Central memory CD8-positive, alpha-beta T cell (primary cell): ENCODE measurements at regions not wholly inside any gene's neighbourhood (a gene's known extent, or its start where the extent isn't known, plus 50 kb on each side); places are given as distances from the start of the nearest gene placed in this dataset.
"Not testable (repeated sequence)": the region's sequence is repeated elsewhere in the genome, so short reads cannot be mapped to it uniquely, and the experiment has no call there.

Experiments
- ATAC-seq: fragments of 150-1000 bp; cut with Tn5 transposase; replicated peaks from 2 replicates; pipeline ENCODE4 v1.10.0; 2022; ENCODE audit warnings: mild to moderate bottlenecking, moderate FRiP score, moderate number of reproducible peaks; ENCODE audit not compliant: poor library complexity, severe bottlenecking; ENCODE audit errors: extremely low read depth
- DNase-seq, 2 donors: peaks; one replicate each; pipeline ENCODE4 v3.0.0; 2021; ENCODE audit warnings: low spot score in 2 of 2
- H3K27ac Mint-ChIP-seq: one replicate; pipeline ENCODE4 v1.8.0; 2022; ENCODE audit warnings: low read depth, mild to moderate bottlenecking, moderate library complexity, mixed read lengths
- H3K27me3 Mint-ChIP-seq: one replicate; pipeline ENCODE4 v1.8.0; 2022; ENCODE audit warnings: mixed read lengths
- H3K36me3 Mint-ChIP-seq: one replicate; pipeline ENCODE4 v1.8.0; 2022; ENCODE audit warnings: mild to moderate bottlenecking, moderate library complexity, mixed read lengths; ENCODE audit not compliant: insufficient read depth
- H3K4me1 Mint-ChIP-seq: one replicate; pipeline ENCODE4 v1.8.0; 2022; ENCODE audit warnings: mixed read lengths
- H3K4me3 Mint-ChIP-seq: one replicate; pipeline ENCODE4 v1.8.0; 2022; ENCODE audit warnings: mild to moderate bottlenecking, moderate library complexity, mixed read lengths
- H3K9me3 Mint-ChIP-seq: one replicate; pipeline ENCODE4 v1.8.0; 2022; ENCODE audit warnings: mixed read lengths

DNA sequence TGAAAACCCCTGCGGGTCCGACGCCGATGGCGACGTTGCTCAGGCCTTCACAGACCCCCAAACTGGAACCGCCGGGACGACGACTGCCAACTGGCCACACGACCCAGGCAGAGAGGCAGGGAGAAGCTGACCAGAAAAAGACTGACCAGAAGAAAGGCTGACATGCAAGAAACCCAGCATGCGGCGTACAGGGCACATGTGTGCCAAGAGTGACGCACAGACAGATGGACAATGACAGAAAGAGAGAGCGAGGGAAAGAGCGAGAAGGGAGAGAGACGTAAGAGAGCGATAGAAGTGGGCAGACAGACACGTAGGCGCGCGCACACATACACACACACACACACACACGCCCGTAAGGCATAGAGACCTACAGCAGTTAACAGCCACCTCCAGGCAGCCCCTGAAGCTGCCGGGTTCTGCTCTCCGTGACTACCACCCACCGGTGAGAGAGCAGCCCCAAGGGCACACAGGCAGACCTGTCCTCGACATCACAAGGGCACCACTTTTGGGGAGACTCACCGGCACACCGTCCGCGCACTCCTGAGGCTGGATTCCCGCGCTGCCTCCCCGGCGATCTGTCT lies 67.2 kb upstream of the ZNF527 start:
- peaks cover 4% of the 10 kb centered on the region for H3K9me3 Mint-ChIP-seq
- H3K27me3 Mint-ChIP-seq = no peaks in the 10 kb centered on the region
- no peak for DNase-seq
- peak overlapping the region; percentile 40 for H3K4me3 Mint-ChIP-seq
- H3K4me1 Mint-ChIP-seq = no peaks in the 10 kb centered on the region
- H3K36me3 Mint-ChIP-seq = peaks cover 2% of the 10 kb centered on the region
- H3K27ac Mint-ChIP-seq = no peak overlapping the region
- ATAC-seq = no peak

DNA sequence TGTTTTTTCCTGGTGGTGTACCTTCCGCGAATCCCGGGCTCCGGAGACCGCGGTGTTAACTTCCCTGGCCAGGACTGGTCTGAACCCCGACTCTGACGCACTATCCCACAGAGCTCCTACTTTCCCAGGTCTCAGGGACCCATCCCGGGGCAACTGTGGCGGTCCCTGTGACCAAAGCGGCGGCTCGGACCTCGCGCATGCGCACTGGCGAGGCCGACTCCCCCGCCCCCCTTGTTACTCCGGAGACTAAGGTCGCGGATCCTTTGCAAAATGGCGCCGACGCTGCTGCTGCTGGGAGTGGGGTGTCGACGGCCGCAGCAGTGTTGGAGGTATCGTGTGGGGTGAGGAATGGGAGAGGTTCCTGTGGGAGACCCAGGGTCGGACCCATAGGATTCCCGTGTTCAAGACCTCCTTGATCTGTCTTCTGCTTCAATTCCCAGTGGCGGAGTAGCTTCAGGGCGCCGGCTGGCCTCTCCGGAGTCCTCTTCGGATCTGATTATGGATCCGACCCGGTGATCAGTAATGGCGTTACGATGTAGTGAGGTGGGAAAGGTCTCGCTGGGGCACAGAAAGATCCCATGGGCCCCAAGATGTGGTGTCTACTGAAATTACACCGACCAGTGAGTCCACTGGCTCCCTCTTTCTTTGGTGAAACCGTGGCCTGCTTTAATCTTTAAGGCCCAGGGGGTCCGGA lies 66.6 kb upstream of the ZNF527 start:
- Mint-ChIP-seq H3K9me3 (peaks cover 4% of the 10 kb centered on the region), H3K4me3 (peak overlapping the region; percentile 40), H3K27ac (no peak overlapping the region), H3K4me1 (no peaks in the 10 kb centered on the region), H3K36me3 (peaks cover 2% of the 10 kb centered on the region), H3K27me3 (no peaks in the 10 kb centered on the region)
- ATAC-seq (no peak), DNase-seq (no peak)

DNA sequence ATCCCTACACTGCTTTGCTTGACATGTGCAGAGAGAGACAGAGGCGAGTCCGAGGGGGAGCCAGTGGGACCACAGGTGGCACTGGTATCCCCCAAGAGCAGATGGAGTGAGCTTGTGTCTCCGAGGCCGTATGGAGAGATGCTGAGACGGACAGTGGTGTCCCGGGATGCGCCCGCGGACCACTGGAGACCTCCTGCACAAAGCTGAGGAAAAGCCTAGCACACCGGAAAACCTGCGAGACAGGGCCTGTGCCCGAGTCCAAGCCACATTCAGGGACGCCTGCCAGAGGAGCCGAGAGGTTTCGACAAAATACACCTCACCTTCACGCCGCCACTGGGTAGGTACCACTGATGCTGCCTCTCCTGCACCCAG lies 66.0 kb upstream of the ZNF527 start:
- no peak for DNase-seq
- no peaks in the 10 kb centered on the region for H3K4me1 Mint-ChIP-seq
- no peak overlapping the region for H3K4me3 Mint-ChIP-seq
- H3K9me3 Mint-ChIP-seq = peaks cover 4% of the 10 kb centered on the region
- H3K27me3 Mint-ChIP-seq = no peaks in the 10 kb centered on the region
- H3K36me3 Mint-ChIP-seq = peaks cover 2% of the 10 kb centered on the region
- H3K27ac Mint-ChIP-seq = no peak overlapping the region
- no peak for ATAC-seq

DNA sequence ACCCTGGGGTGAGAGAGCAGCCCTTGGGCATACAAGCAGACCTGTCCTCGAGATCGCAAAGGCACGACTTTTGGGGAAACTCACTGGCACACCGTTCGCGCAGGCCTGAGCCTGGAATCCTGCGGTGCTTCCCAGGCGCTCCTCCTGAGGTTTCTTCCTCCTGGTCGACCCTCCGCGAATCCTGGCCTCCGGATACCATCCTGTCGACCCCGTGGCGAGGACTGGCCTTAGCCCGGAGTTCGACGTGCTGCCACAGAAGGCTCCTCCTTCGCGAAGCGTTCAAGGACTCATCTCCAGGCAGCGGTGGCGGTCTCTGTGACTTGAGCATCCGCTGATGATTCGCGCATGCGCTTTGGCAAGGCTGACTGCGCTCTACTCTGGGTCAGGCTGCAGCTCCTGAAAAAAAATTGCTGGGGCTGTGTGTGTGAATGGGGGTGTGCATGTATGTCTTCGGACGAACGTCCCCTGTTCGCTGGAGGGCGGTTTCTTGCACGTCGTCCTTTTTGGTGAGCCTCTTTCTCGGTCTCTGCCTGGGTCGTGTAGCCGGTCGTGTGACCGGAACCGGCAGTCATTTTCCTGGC lies 64.4 kb upstream of the ZNF527 start:
- Mint-ChIP-seq H3K4me3 (no peak overlapping the region), H3K27ac (no peak overlapping the region), H3K9me3 (peaks cover 4% of the 10 kb centered on the region), H3K36me3 (peaks cover 2% of the 10 kb centered on the region), H3K4me1 (no peaks in the 10 kb centered on the region), H3K27me3 (no peaks in the 10 kb centered on the region)
- DNase-seq (no peak), ATAC-seq (no peak)

DNA sequence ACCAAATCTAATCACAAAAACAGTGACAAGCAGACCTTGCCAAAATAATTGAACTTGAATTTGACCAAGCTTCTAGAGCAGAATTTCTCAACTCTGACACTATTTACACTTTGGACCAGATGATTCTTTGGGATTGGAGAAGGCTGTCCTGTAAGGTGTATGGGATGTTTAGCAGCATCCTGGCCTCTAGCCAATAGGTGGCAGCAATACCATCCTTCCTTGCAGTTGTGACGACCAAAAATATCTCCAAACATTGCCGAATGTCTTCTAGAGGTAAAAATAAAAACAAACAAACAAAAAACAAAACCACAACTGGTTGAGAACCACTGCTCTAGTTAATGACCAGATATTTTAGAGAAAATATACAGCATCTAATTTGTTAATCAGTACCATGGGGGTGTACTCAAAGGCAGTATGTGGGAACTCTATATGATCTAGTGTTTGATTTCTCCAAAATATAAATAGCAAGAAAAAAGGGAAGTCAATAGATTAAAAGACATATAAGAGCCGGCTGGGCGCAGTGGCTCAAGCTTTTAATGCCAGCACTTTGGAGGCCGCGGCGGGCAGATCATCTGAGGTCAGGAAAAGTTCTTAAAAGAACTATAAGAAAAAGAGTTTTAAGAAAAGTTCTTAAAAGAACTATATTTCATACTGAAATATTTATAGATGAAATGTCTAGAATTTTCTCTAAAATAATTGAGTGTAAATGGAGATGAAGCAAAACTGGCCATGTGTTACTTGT lies 60.9 kb upstream of the ZNF527 start:
- ATAC-seq = no peak
- no peaks in the 10 kb centered on the region for H3K27me3 Mint-ChIP-seq
- no peak for DNase-seq

DNA sequence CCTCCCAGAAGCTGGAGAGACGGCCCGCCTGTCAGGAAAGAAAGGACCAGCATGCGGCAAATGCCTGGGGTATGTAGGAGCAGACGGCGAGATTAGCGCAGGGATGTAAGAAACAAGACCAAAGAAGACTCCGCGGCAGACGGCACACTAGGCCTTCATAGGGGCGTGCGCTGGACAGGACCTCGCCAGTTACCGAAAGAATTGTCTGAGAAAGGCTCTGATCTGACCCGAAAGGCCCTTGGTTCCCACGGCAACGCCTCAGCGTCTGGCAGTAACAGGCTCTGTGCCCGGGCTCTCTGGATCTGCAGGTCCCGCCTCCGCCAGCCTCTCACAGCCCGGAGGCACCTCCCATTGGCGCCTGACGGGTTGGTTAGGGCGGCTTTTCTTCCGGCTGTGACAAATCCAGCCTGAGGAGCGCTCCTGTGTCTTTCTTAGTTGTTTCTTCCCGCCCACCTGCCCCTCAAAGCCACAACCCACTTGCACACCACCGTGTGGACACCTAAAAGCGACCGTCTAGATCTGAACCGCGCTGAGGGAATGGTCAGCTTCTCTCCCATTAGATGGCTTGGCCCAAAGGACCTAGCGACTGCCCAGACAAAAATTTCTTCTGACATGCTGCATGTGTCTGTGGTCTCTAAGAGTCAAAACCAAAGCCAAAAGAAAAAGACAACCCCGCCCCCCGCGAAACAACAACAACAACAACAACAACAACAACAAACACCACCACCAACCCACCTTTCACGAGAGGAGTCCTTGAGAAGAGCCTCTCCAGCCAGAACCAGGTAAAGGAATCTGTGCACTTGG lies 58.2 kb upstream of the ZNF527 start:
- H3K27me3 Mint-ChIP-seq, DNase-seq, H3K36me3 Mint-ChIP-seq, H3K9me3 Mint-ChIP-seq: not testable (repeated sequence)
- peak overlapping the region; percentile 13 for H3K27ac Mint-ChIP-seq
- H3K4me1 Mint-ChIP-seq = peaks cover 11% of the 10 kb centered on the region
- peak overlapping the region; percentile 60 for H3K4me3 Mint-ChIP-seq
- peak; percentile 27 for ATAC-seq

More for the DNA sequence above, 60.9 kb upstream of the ZNF527 start:
- Mint-ChIP-seq H3K4me1 (peaks cover 11% of the 10 kb centered on the region), H3K4me3 (no peak overlapping the region), H3K9me3 (peaks cover 4% of the 10 kb centered on the region), H3K27ac (no peak overlapping the region), H3K36me3 (no peaks in the 10 kb centered on the region)

DNA sequence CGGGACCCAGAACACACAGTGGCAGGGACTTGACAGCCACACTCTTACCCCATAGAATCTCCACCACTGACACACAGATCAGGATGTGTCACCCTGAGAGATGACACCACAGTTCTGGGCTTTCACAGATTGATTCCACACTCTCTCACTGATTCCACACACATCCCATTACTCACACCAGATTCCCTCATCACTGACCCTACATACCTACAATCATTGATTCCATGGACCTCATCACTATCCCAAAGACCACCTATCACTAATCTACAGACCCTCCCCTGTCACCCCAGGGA lies 57.6 kb upstream of the ZNF527 start:
- H3K4me3 Mint-ChIP-seq = peak overlapping the region; percentile 60
- H3K27me3 Mint-ChIP-seq = no peaks in the 10 kb centered on the region
- peaks cover 11% of the 10 kb centered on the region for H3K4me1 Mint-ChIP-seq
- no peaks in the 10 kb centered on the region for H3K9me3 Mint-ChIP-seq
- peak overlapping the region; percentile 13 for H3K27ac Mint-ChIP-seq
- peaks cover 9% of the 10 kb centered on the region for H3K36me3 Mint-ChIP-seq
- DNase-seq (no peak), ATAC-seq (no peak)

DNA sequence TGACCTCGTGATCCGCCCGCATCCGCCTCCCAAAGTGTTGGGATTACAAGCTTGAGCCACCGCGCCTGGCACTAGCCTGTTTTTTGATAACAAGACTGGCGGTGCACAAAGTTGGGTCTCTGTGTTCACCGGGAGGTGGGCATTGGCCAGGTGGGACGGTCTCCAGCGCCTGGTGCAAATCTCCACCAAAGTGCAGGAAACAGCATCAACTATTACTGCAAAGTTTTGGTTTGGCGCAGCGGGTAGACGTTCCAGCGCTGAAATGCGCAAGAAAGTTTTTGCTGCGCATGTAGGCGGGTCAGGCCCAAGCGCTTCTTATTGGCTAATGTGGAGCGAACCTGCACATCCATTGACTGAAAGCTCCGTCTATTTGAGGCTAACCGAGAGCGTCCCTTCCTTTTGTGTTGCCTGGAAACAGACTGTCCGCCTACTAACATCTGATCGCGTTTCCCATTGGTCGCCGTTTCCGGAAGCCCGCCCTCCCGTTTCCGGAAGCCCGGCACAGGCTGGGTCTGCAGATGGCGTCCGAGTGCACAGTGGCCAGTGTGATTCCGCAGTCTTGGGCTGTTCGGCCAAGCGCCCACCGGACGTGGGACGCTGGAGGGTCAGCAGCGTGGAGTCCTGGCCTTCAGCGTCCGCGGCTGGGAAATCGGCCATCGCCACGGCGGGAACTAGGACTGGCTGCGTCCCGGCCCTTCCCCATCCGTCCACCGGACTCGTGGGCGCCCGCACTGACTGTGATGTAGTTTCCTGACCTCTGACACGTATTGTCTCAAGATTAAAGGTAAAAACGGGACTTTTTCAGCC lies 53.3 kb upstream of the ZNF527 start:
- no peaks in the 10 kb centered on the region for H3K27me3 Mint-ChIP-seq
- H3K36me3 Mint-ChIP-seq = peaks cover 9% of the 10 kb centered on the region
- peaks cover 46% of the 10 kb centered on the region for H3K4me1 Mint-ChIP-seq
- H3K4me3 Mint-ChIP-seq = peak overlapping the region; percentile 96
- H3K27ac Mint-ChIP-seq = peak overlapping the region; percentile 97
- DNase-seq (peak; percentile 87 to 91), ATAC-seq (peak; percentile 98)
- no peaks in the 10 kb centered on the region for H3K9me3 Mint-ChIP-seq

DNA sequence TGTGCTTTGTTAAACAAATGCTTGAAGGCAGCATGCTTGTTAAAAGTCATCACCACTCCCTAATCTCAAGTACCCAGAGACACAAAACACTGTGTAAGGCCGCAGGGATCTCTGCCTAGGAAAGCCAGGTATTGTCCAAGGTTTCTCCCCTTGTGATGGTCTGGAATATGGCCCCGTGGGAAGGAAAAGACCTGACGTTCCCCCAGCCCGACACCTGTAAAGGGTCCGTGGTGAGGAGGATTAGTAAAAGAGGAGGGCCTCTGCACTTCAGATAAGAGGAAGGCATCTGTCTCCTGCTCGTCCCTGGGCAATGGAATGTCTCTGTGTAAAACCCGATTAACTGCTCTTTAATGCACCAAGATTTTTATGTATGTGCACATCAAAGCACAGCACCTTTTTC lies 49.9 kb upstream of the ZNF527 start:
- ATAC-seq, H3K27me3 Mint-ChIP-seq, H3K4me3 Mint-ChIP-seq, H3K27ac Mint-ChIP-seq, H3K9me3 Mint-ChIP-seq, DNase-seq: not testable (repeated sequence)
- peaks cover 42% of the 10 kb centered on the region for H3K4me1 Mint-ChIP-seq
- H3K36me3 Mint-ChIP-seq = peaks cover 31% of the 10 kb centered on the region
